CD14-positive monocyte (primary cell): ENCODE measurements at regions not wholly inside any gene's neighbourhood (a gene's known extent, or its start where the extent isn't known, plus 50 kb on each side); places are given as distances from the start of the nearest gene placed in this dataset.
A peak's percentile ranks its signal among the peaks of the same experiment; 100 is the strongest.

Source experiments
- DNase-seq, 3 donors: peaks; one replicate each; pipeline ENCODE4 v3.0.0-alpha.2; 2011 to 2022
- H2AFZ ChIP-seq: 2 replicates; pipeline ENCODE4 v1.6.0; 2012; ENCODE audit warnings: mild to moderate bottlenecking, low read depth, low read length, inconsistent platforms; ENCODE audit not compliant: insufficient read depth, poor library complexity, severe bottlenecking
- H3K27ac ChIP-seq, 2 donors: 1 replicate in 1 of 2; 2 replicates in 1 of 2; pipeline ENCODE4 v1.5.1; 2012 to 2013; ENCODE audit warnings: low read length in 2 of 2, control low read depth in 1 of 2, inconsistent platforms in 1 of 2, low read depth in 1 of 2, mild to moderate bottlenecking in 1 of 2
- H3K27me3 ChIP-seq, 2 donors: one replicate each; pipeline versions ENCODE4 v1.6.0 to v1.6.1; 2011 to 2013; ENCODE audit warnings: low read length in 2 of 2; ENCODE audit not compliant: control insufficient read depth in 2 of 2, insufficient read depth in 2 of 2
- H3K36me3 ChIP-seq, 2 donors: replicated peaks in 1 of 2; 1 replicate in 1 of 2; 2 replicates in 1 of 2; pipeline versions ENCODE4 v1.5.1 to v1.6.1; 2012 to 2013; ENCODE audit warnings: low read length in 2 of 2, control low read depth in 1 of 2, inconsistent platforms in 1 of 2, mild to moderate bottlenecking in 1 of 2; ENCODE audit not compliant: insufficient read depth in 2 of 2, control insufficient read depth in 1 of 2
- H3K4me1 ChIP-seq, 2 donors: 1 replicate in 1 of 2; 2 replicates in 1 of 2; pipeline versions ENCODE4 v1.5.1 to v1.6.1; 2012 to 2013; ENCODE audit warnings: low read length in 2 of 2, control low read depth in 1 of 2, inconsistent platforms in 1 of 2, mild to moderate bottlenecking in 1 of 2, moderate library complexity in 1 of 2; ENCODE audit not compliant: insufficient read depth in 2 of 2, control insufficient read depth in 1 of 2
- H3K4me2 ChIP-seq: replicated peaks from 2 replicates; pipeline ENCODE3; 2012; ENCODE audit warnings: low read length, moderate library complexity, mild to moderate bottlenecking; ENCODE audit not compliant: poor library complexity, severe bottlenecking; ENCODE audit errors: extremely low read depth
- H3K4me3 ChIP-seq, 3 experiments: fragments of 200-600 bp in 1 of 3; sonication (generic) in 1 of 3; replicated peaks in 1 of 3; 1 replicate in 2 of 3; 2 replicates in 1 of 3; pipeline ENCODE4 v1.5.1; 2011 to 2013; ENCODE audit warnings: low read length in 3 of 3, mild to moderate bottlenecking in 3 of 3, control low read depth in 2 of 3, low read depth in 2 of 3, inconsistent platforms in 1 of 3, moderate library complexity in 1 of 3
- H3K79me2 ChIP-seq: 2 replicates; pipeline ENCODE4 v1.6.0; 2012; ENCODE audit warnings: mild to moderate bottlenecking, control low read depth, inconsistent platforms, low read length, moderate library complexity; ENCODE audit not compliant: insufficient read depth
- H3K9ac ChIP-seq: 2 replicates; pipeline ENCODE4 v1.6.0; 2017; ENCODE audit warnings: low read length, mild to moderate bottlenecking; ENCODE audit not compliant: insufficient read depth, poor library complexity, severe bottlenecking
- H3K9me3 ChIP-seq, 2 donors: replicated peaks in 1 of 2; 1 replicate in 1 of 2; 2 replicates in 1 of 2; pipeline versions ENCODE4 v1.5.1 to v1.6.1; 2012 to 2013; ENCODE audit warnings: low read length in 2 of 2, control low read depth in 1 of 2; ENCODE audit not compliant: control insufficient read depth in 1 of 2, insufficient read depth in 1 of 2
- H4K20me1 ChIP-seq: 2 replicates; pipeline ENCODE4 v1.6.0; 2012; ENCODE audit warnings: mild to moderate bottlenecking, low read length, control low read depth, moderate library complexity; ENCODE audit not compliant: insufficient read depth
- H3K27ac Mint-ChIP-seq, 7 donors: one replicate each; pipeline ENCODE4 v1.8.0; 2020; ENCODE audit warnings: mild to moderate bottlenecking in 7 of 7, mixed read lengths in 7 of 7, moderate library complexity in 6 of 7, inconsistent platforms in 2 of 7
- H3K27me3 Mint-ChIP-seq, 3 donors: one replicate each; pipeline ENCODE4 v1.8.0; 2021 to 2022; ENCODE audit warnings: low read depth in 3 of 3, mild to moderate bottlenecking in 3 of 3, mixed read lengths in 3 of 3, moderate library complexity in 3 of 3, inconsistent platforms in 1 of 3
- H3K36me3 Mint-ChIP-seq, 2 donors: one replicate each; pipeline ENCODE4 v1.8.0; 2020; ENCODE audit warnings: mixed read lengths in 2 of 2, inconsistent platforms in 1 of 2, mild to moderate bottlenecking in 1 of 2
- H3K4me1 Mint-ChIP-seq: one replicate; pipeline ENCODE4 v1.8.0; 2020; ENCODE audit warnings: mild to moderate bottlenecking, mixed read lengths
- H3K4me3 Mint-ChIP-seq, 2 donors: one replicate each; pipeline ENCODE4 v1.8.0; 2020; ENCODE audit warnings: mild to moderate bottlenecking in 2 of 2, mixed read lengths in 2 of 2, moderate library complexity in 1 of 2
- H3K9me3 Mint-ChIP-seq, 7 donors: one replicate each; pipeline ENCODE4 v1.8.0; 2020 to 2022; ENCODE audit warnings: mixed read lengths in 7 of 7, mild to moderate bottlenecking in 6 of 7, moderate library complexity in 6 of 7, inconsistent platforms in 2 of 7
- WGBS: methylation state at CpG from one replicate; pipeline ENCODE4 v1.1.5; 2013; ENCODE audit warnings: missing lambda C conversion rate; ENCODE audit not compliant: insufficient coverage; 5-methylcytosine and 5-hydroxymethylcytosine counted together
- intact Hi-C, 2 donors: fragments of 100-400 bp; cut with micrococcal nuclease; formaldehyde crosslinking; loops; one replicate each; pipeline versions ENCODE4 v1.15.0 to v1.15.1; 2023
- TF ChIP-seq, protein P1 (sequence below): fragments of 200-600 bp; IDR thresholded peaks from one replicate; pipeline ENCODE4 v1.8.0; 2022; ENCODE audit warnings: antibody characterized with exemption, mild to moderate bottlenecking

DNA sequence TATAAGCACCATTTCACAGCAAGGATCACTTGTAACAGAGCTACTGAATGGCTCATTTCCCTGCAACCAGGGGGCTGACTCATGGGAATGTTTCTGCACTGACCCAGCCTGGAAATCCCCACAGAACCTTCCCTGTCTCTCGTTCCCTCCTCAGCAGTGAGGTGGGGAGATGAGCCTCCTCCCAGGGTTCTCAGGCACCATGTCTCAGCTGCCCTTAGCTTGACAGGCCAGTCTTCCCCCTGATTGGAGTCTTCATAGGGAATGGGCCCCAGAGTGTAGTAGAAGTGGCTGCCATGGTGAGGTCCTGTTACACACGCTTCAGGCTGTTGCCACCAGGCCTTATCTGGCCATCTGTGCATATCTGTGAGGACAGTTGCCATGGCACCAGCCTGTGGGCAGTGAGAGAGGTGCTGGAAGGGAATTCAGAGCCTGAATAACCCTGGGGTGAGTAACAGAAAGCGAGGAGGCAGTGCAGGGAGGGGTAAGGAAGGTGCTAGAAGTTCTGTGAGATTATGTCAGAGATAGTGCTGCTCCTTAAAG is 324.4 kb downstream of the ENC1 start:
- Mint-ChIP-seq H3K4me1 (peaks cover 5% of the 10 kb centered on the region), H3K27me3 (peaks cover 10 to 26% (median 14%) of the 10 kb centered on the region in 3 donors), H3K36me3 (no peaks in the 10 kb centered on the region), H3K4me3 (no peak overlapping the region), H3K27ac (no peak overlapping the region), H3K9me3 (peaks cover 0 to 3% (median 0%) of the 10 kb centered on the region in 7 donors)
- Histone ChIP-seq H3K27me3 (peaks cover 0 to 5% of the 10 kb centered on the region in 2 donors), H3K27ac (no peak overlapping the region), H4K20me1 (no peaks in the 10 kb centered on the region), H3K4me2 (no peak overlapping the region), H3K9me3 (no peaks in the 10 kb centered on the region), H3K4me3 (no peak overlapping the region), H3K36me3 (no peaks in the 10 kb centered on the region), H3K9ac (no peak overlapping the region), H3K79me2 (no peaks in the 10 kb centered on the region), H3K4me1 (no peaks in the 10 kb centered on the region), H2AFZ (no peak overlapping the region)
- TF ChIP-seq, protein P1, sequence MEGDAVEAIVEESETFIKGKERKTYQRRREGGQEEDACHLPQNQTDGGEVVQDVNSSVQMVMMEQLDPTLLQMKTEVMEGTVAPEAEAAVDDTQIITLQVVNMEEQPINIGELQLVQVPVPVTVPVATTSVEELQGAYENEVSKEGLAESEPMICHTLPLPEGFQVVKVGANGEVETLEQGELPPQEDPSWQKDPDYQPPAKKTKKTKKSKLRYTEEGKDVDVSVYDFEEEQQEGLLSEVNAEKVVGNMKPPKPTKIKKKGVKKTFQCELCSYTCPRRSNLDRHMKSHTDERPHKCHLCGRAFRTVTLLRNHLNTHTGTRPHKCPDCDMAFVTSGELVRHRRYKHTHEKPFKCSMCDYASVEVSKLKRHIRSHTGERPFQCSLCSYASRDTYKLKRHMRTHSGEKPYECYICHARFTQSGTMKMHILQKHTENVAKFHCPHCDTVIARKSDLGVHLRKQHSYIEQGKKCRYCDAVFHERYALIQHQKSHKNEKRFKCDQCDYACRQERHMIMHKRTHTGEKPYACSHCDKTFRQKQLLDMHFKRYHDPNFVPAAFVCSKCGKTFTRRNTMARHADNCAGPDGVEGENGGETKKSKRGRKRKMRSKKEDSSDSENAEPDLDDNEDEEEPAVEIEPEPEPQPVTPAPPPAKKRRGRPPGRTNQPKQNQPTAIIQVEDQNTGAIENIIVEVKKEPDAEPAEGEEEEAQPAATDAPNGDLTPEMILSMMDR, result no peak
- 80% methylated on average over 1 of the region's 3 CpGs for WGBS
- peak; percentile 7 to 84 (median 17) for DNase-seq
- intact Hi-C loops, result no loop called here

DNA sequence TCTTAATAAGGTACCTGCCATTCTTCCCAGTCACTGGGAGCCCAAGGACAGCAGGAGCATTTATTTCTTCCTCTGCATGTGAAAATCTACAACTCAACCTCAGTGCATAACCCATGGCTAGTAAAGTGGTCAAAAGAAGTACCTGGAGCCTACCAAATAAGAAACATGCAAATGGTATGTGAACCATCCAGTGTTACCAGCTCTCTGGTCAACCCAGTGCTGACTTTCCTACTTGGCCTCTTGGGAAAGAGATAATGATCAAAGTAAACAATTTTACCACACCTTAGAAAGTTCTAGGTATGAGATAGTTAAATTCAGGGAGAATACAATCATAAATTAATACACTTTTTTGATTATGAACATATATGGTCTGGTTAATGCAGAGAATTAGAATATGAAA is 325.6 kb downstream of the ENC1 start:
- Histone ChIP-seq H3K4me1 (no peaks in the 10 kb centered on the region), H4K20me1 (no peaks in the 10 kb centered on the region), H3K4me2 (no peak overlapping the region), H3K36me3 (no peaks in the 10 kb centered on the region), H2AFZ (no peak overlapping the region), H3K27ac (no peak overlapping the region), H3K79me2 (no peaks in the 10 kb centered on the region), H3K9me3 (no peaks in the 10 kb centered on the region), H3K27me3 (peaks cover 0 to 5% of the 10 kb centered on the region in 2 donors), H3K4me3 (no peak overlapping the region), H3K9ac (no peak overlapping the region)
- Mint-ChIP-seq H3K4me1 (peaks cover 5% of the 10 kb centered on the region), H3K27me3 (peaks cover 10 to 22% (median 18%) of the 10 kb centered on the region in 3 donors), H3K27ac (no peak overlapping the region), H3K4me3 (no peak overlapping the region), H3K9me3 (peaks cover 0 to 3% (median 0%) of the 10 kb centered on the region in 7 donors), H3K36me3 (no peaks in the 10 kb centered on the region)
- TF ChIP-seq, protein P1, result no peak
- DNase-seq, result no peak
- intact Hi-C loops, result no loop called here
